Fibroblast of villous mesenchyme (primary cell): ENCODE measurements at regions not wholly inside any gene's neighbourhood (a gene's known extent, or its start where the extent isn't known, plus 50 kb on each side); places are given as distances from the start of the nearest gene placed in this dataset.

Source experiments
- DNase-seq: peaks from one replicate; pipeline ENCODE4 v3.0.0-alpha.2; 2010; ENCODE audit warnings: low read depth
- H3K4me3 ChIP-seq: 2 replicates; pipeline ENCODE4 v1.5.1; 2011; ENCODE audit warnings: low read depth, mild to moderate bottlenecking, low read length
- CTCF ChIP-seq: IDR thresholded peaks from 2 replicates; pipeline ENCODE4 v1.5.1; 2012; ENCODE audit warnings: low read depth, mild to moderate bottlenecking, low read length; ENCODE audit not compliant: insufficient read depth

DNA sequence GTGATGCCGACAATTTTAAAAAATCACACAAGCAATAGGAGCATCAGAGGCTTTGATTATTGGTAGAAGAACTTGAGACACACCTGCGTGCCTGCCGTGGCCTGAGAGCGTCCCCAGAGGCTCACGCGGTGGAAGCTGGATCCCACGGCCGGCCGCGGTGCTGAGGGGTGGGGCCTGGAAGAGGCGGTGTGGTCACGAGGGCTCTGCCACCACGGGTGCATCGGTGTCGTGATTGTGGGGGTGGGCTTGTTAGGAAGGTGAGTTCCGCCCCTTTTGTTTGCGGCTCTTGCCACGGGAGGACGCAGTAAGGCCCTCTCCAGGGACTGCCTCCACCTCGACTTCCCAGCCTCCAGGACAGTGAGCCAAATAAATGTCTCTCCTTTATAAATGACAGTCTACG is 77.2 kb upstream of the ADRA2C start:
- H3K4me3 ChIP-seq: no peak overlapping the region
- DNase-seq: no peak
- no peak for TF ChIP-seq CTCF

GRCh38 chr4:3688018-3688998 is 77.9 kb upstream of the ADRA2C start:
- TF ChIP-seq CTCF: no peak
- no peak overlapping the region for H3K4me3 ChIP-seq
- DNase-seq: peak; percentile 39

DNA sequence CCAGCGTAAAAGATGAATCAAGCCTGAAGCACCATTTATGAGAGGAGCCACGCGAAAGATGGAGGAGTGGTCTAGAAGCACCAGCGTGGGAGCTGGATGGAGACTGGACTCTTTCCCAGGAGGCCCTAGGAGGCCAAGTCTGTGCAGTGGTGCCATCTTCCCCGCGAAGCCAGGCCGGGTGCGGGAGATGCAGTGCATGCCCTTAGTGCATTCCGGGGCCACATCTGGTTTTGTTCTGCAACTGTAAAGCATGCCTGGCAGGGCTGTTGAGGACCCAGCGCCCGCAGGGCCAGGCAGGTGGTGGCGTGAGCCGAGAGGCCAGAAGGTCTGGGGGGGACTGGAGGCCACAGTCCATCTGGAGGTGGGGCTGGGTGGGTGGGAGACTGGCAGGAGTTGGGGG is 78.6 kb upstream of the ADRA2C start:
- no peak for TF ChIP-seq CTCF
- H3K4me3 ChIP-seq: no peak overlapping the region
- no peak for DNase-seq

GRCh38 chr4:3686753-3687152 is 79.4 kb upstream of the ADRA2C start:
- no peak overlapping the region for H3K4me3 ChIP-seq
- TF ChIP-seq CTCF: no peak
- no peak for DNase-seq

- DNase-seq: no peak
- TF ChIP-seq CTCF: no peak
- no peak overlapping the region for H3K4me3 ChIP-seq
Measured at GRCh38 chr4:3685081-3685645, 81.0 kb upstream of the ADRA2C start.

GRCh38 chr4:3684546-3684945 is 81.6 kb upstream of the ADRA2C start:
- no peak for TF ChIP-seq CTCF
- DNase-seq: no peak
- H3K4me3 ChIP-seq: no peak overlapping the region
